GM10266 (cell line): ENCODE measurements at regions not wholly inside any gene's neighbourhood (a gene's known extent, or its start where the extent isn't known, plus 50 kb on each side); places are given as distances from the start of the nearest gene placed in this dataset.

ENCODE experiments used
- DNase-seq: peaks from one replicate; pipeline ENCODE4 v3.0.0; 2012; ENCODE audit errors: extremely low spot score
- TF ChIP-seq, protein P1 (sequence below): IDR thresholded peaks from 2 replicates; pipeline ENCODE4 v1.5.1; 2012; ENCODE audit warnings: mild to moderate bottlenecking, low read depth; ENCODE audit not compliant: control insufficient read depth, insufficient read depth; ENCODE audit errors: missing control alignments

DNA sequence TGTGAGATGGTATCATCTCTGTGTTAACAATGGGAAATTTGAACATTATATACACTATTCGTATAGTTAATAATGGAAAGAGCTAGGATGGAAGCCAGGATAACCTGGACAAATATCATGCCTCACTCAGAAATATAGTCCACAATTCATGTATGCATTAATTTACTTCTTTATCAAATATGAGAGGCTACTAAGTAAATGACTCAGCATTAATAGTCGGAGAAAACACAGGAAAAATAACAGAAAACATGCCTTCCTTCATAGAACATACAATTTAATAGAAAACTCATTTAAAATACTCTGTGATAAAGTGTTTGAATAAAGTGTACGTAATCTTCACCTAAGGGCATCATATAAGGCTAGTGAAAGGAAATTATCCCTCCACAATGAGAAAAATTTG, 383.4 kb upstream of the SLITRK5 start:
- TF ChIP-seq, protein P1, sequence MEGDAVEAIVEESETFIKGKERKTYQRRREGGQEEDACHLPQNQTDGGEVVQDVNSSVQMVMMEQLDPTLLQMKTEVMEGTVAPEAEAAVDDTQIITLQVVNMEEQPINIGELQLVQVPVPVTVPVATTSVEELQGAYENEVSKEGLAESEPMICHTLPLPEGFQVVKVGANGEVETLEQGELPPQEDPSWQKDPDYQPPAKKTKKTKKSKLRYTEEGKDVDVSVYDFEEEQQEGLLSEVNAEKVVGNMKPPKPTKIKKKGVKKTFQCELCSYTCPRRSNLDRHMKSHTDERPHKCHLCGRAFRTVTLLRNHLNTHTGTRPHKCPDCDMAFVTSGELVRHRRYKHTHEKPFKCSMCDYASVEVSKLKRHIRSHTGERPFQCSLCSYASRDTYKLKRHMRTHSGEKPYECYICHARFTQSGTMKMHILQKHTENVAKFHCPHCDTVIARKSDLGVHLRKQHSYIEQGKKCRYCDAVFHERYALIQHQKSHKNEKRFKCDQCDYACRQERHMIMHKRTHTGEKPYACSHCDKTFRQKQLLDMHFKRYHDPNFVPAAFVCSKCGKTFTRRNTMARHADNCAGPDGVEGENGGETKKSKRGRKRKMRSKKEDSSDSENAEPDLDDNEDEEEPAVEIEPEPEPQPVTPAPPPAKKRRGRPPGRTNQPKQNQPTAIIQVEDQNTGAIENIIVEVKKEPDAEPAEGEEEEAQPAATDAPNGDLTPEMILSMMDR: no peak
- no peak for DNase-seq

DNA sequence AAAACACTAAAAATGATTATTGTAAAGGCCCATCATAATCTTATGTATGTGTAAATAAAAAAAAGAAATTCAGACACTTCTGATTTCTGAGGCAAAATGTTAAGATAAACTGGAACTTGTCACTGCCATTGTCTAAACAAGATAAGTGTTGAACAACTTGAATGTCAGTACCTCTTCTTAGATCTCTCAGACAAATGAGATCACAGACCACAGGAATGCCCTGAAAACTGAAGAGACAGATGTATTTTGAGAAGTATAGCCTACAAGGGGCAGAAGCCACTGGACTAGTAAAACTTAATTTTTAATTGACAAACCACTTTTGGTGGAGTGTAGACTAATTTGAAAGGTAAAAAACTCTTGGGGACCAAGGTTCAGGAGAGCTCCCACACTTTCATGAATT, 375.5 kb upstream of the SLITRK5 start:
- DNase-seq: no peak
- TF ChIP-seq, protein P1: no peak

DNA sequence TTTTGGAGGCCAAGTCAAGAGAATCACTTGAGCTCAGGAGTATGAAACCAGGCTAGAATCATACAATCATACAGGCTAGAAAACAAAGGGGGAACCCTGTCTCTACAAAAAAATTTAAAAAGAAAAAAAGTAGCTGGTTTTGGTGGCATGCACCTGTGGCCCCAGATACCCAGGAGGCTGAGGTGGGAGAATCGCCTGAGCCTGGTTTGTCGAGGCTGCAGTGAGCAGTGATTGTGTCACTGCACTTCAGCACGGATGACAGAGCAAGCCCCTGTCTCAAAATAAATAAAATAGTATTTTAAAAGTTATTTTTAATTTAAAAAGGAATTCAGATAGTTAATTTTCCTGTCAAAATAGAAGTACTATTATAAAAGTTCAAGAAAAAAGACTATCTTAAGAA, 369.1 kb upstream of the SLITRK5 start:
- DNase-seq: no peak
- TF ChIP-seq, protein P1: no peak

DNA sequence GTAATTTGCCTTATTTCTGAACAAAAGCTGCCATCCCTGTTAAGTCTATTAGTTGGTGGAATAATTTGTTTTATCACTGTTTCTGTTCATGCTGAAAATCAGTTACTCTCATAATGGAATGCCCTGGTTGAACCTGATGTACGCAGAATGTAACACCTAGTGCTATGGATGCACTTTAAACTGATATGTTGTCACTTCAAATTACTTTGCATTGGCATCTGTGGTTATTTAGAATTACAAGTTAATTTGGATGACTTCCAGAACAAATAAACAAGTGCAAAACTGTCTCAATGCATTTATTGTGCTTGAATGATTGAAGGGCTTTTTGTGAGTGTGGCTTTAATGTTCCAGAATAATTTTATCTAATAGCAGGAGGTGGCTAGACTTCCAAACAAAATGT, 368.2 kb upstream of the SLITRK5 start:
- DNase-seq: no peak
- TF ChIP-seq, protein P1: no peak

DNA sequence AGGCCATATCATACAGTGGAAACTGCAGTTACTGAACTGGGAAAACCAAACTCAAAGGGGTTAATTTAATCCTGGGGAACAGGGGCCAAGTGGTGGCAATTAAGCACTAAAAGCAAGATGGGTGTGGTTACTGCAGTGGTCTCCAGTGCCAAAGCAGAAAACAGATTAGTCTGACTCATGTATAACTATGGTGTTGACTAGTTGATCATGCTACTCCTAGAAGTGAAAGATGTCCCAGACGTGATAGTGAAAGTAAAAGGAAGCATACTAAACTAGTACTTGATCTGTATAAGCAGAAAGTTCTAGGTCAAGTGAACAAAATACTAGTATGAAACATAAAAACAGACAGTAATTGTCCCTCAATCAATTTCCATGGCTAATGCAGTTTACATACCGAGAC, 360.0 kb upstream of the SLITRK5 start:
- DNase-seq: no peak

DNA sequence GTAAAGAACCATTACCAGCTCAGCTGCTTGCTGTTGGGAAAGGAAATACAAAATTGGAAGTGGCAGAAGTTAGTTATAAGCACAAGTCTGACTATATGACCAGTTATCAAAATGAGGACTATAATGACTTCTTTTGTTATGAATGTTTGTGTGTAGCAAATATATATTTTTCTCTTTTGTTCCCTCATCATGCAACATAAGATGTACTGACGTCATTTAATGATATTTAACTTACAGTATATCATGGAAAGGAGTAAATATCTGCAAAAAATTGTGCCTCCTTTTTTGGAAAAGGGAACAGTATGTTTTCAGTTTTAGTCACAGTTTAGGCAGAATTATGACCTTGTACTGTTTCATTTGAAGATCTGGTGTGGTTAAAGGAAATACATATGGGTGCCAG, 356.3 kb upstream of the SLITRK5 start:
- TF ChIP-seq, protein P1: no peak

More for the DNA sequence above, 360.0 kb upstream of the SLITRK5 start:
- TF ChIP-seq, protein P1: no peak

DNA sequence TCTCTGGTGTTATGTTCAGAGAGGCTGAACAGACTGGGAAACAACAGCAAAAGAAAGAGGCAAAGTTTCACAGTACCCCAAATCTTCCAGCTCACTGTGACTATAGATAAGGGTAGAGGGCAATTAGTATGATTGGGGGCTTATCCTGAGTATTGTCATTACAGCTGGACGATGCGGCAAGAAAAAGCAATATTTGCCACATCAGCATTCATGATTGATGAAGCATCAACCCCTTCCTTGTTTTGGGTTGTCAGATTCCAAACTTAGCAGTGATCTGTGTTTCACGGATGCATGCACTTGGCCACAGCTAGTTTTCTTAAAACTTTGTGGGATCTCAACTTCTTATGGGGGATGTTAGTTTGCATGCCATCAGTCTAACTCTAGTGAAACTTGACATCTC, 348.8 kb upstream of the SLITRK5 start:
- no peak for DNase-seq
- TF ChIP-seq, protein P1: no peak

More for the DNA sequence above, 356.3 kb upstream of the SLITRK5 start:
- no peak for DNase-seq
